Adipose tissue (tissue), 3 donors: ENCODE measurements at regions not wholly inside any gene's neighbourhood (a gene's known extent, or its start where the extent isn't known, plus 50 kb on each side); places are given as distances from the start of the nearest gene placed in this dataset.

Experiments
- H3K27ac ChIP-seq: one replicate; pipeline ENCODE4 v1.5.1; 2013; ENCODE audit warnings: low read depth, low read length
- WGBS, 3 donors: extraction: QIAGEN DNeasy Blood & Tissue Kit; methylation state at CpG; one replicate each; pipeline ENCODE4 v1.1.7; 2013; 5-methylcytosine and 5-hydroxymethylcytosine counted together
- donor health status: healthy with polysubstance abuse.
- donor health status: Bipolar disorder and iron deficiency.
- donor health status: healthy.

- WGBS, 3 donors = 84 to 90% (median 85%) methylated on average over 9 of the region's 9 CpGs
- no peak overlapping the region for H3K27ac ChIP-seq
Measured at GRCh38 chr22:27627444-27627833, 174.1 kb downstream of the MN1 start.

DNA sequence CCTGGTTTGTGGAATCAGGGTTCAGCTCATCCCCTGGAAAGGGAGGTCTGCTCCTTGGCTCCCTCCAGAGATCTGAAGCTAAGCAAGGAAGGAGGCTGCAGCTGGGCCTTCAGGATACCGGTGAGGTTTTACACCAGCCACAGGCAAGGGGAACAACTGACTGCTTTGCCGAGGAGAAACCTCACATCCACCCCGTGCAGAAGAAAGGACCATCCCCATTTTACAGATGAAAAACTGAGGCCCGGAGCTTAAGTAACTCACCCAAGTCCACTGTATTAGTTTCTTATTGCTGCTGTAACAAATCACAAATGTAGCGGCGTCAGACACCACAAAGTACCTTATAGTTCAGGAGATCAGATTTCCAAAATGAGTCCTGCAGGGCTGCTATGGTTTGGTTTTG, 173.7 kb downstream of the MN1 start:
- WGBS, 3 donors = 75 to 82% (median 77%) methylated on average over 6 of the region's 6 CpGs
- no peak overlapping the region for H3K27ac ChIP-seq

GRCh38 chr22:27628341-27628740, 173.2 kb downstream of the MN1 start:
- WGBS, 3 donors = 82 to 87% (median 82%) methylated on average over 8 of the region's 8 CpGs
- H3K27ac ChIP-seq = no peak overlapping the region

DNA sequence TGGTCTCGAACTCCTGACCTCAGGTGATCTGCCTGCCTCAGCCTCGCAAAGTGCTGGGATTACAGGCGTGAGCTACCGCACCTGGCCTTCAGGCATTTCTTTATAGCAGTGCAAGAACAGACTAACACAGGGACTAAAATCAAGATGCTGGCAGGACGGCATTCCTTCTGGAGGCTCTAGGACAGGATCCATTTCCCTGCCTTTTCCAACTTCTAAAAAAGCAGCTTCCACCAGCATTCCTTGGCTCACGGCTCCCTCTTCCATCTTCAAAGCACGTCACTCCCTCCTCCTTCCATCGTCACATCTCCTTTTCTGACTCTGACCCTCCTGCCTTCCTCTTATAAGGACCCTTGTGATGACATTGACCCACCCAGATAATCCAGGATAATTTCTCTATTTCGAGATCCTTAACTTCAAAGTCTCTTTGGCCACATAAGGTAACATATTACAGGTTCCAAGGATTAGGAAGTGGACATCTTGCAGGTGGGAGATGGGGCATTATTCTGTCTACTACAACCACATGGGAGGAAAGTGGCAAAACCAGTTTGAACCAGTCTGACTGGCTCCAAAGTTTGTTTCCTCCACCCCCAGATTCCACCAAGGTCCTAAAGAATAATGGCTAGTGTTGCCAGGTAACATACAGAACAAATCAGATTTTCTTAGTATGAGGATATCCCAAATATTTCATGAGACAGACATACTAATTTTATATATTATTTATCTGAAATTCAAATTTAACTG, 172.5 kb downstream of the MN1 start:
- H3K27ac ChIP-seq = no peak overlapping the region
- WGBS, 3 donors = 90 to 91% (median 90%) methylated on average over 9 of the region's 9 CpGs

- H3K27ac ChIP-seq = no peak overlapping the region
- WGBS, 3 donors = 64 to 85% (median 82%) methylated on average over 18 to 19 of the region's 19 CpGs
Measured at GRCh38 chr22:27629908-27630673, 171.5 kb downstream of the MN1 start.

DNA sequence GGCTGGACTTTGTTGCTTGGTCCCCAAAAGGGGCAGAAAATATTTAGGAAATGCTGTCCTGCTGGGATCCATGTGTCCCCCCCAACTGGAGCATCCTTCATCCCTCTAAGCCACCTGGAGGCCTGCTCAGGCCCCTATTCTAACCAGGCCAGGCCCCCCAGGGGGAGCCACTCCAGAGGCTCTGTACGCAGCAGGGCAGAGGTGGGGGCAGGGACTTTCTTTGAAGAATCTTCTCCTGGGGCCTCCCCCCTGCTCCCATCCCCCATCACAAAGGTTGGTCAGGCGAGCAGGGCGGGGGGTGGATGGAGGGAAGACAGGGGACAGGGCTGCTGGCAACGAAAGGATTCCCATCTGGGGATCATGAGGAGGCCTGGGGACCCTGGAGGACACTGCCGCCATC, 170.8 kb downstream of the MN1 start:
- no peak overlapping the region for H3K27ac ChIP-seq
- 84 to 94% (median 90%) methylated on average over 5 of the region's 5 CpGs for WGBS, 3 donors

DNA sequence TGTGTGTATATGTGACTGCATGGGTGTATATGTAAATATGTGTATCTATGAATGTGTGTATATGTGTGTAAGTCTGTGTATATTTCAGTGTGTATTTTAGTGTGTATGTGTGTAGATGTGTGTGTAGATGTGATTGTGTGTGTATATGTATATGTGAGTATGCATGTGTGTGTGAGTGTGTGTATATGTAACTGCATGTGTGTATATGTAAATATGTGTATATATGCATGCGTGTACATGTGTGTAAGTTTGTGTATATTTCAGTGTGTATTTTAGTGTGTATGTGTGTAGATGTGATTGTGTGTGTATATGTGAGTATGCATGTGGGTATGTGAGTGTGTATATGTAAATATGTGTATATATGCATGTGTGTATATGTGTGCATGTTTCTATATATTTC, 169.9 kb downstream of the MN1 start:
- no peak overlapping the region for H3K27ac ChIP-seq
- WGBS, 3 donors = 94 to 100% (median 99%) methylated on average over 1 of the region's 1 CpG

DNA sequence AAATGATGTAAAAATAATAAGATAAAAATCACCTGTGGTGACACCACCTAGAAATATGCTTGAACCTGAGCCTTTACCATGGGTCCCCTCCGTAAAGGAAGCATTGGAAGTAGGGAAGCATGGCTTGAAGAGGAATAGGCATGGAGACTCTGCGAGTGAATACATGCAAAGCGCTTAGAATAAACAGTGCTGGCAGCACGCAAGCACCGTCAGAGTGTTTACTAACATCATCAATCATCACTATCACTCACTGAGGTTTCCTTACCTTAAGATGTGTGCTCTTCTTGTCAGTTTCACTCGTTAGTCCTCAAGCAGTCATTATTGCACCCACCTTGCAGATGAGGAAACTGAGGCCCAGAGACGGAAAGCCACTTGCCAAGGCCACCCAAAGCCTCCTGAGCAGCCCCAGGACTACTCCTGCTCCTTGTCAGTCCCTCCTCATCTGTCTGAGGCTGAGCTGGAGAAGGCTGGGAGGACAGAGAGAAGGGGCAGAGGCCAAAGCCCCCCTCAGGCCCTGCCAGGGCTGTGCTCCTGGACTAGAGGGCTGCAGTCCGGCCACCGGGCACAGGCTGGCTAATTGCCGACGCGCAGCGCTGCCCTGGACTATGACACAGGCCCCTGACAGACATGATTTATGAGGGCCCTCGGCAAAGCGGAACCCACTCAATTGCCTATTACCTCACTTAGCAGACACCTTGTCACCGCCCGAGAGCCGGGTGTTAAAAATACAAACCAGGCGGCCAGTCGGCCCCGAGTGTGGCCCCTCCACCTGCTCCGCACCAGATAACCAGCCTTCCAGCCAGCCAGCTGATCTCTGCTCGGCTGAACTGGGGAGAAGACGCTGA, 168.9 kb downstream of the MN1 start:
- H3K27ac ChIP-seq = no peak overlapping the region
- 28 to 51% (median 42%) methylated on average over 24 of the region's 24 CpGs for WGBS, 3 donors

DNA sequence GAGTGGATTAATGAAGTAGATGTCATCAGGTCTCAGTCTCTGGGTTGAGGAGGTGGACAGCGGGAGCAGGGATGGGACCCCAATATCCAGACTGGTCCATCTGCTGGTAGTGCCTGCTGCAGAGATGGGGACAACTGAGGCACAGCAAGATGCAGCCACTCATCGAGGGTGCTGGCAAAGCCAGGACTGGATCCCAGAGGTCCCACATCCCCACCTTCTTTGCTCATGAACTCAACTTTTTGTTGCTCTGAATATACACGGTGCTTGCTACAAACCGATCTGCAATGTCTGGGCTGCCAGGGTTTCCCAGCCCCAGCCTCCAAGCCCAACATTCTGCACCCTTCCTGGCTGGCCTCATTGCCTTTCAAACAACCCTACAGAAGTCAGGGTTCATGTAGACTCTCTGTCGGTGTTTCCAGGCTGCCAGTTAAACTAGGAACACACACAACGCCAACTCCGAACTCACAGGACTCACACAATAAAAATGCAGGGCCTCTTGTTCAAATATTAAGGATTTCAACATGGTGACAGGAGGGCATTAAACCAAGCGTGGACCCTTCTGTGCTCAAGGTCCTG, 168.2 kb downstream of the MN1 start:
- 63 to 69% (median 69%) methylated on average over 8 of the region's 8 CpGs for WGBS, 3 donors

DNA sequence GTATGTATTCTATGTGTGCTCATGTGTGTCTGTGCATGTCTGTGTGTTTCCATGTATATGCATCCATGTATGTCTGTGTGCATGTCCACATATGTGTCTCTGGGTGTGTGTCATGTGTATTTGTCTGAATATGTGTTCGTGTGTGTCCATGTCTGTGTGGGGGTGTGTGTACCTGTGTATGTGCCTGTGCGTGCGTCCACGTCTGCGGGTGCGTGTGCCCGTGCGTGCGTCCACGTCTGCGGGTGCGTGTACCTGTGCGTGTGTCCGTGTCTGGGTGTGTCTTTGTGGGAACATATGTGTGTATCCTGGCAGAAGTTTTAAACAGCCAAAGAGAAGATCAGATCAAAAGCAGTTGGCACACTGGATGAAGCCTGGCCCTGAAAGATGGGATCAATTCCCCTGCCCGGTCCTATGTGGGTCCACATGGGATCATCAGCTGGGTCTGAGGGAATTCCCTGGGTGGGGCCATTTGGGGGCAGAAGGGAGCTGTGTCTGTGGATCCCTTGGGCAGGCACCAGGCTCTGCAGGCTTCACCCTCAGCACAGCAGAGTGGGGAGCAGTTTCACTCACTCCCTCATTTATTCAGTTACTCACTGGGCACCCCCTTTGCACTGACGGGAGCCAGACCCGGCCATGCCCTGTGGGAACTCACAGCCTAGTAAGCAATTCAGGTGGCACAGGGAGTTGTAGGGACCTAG, 167.4 kb downstream of the MN1 start:
- no peak overlapping the region for H3K27ac ChIP-seq
- 87 to 91% (median 89%) methylated on average over 17 of the region's 17 CpGs for WGBS, 3 donors

More for the DNA sequence above, 168.2 kb downstream of the MN1 start:
- no peak overlapping the region for H3K27ac ChIP-seq

- WGBS, 3 donors = 81 to 89% (median 86%) methylated on average over 2 of the region's 2 CpGs
Measured at GRCh38 chr22:27635435-27635834, 166.1 kb downstream of the MN1 start.

DNA sequence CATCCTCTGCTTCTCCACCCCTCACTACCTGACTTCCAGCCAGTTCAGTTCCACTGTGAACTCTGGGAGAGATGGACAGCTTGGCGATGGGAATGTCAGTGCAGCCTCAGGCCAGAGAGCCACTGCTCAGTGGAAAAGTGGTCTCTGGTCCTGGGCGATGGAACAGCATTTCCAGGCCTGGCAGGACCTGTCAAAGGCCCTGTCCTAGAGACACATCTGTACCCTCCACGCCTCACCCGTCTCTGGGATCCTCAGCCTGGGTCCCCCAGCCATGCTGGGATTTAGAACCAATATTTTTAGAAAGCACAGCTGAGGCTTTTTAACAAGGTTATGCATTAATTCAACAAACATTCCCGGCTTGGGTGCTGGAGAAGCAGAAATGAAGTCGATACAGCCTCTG, 165.7 kb downstream of the MN1 start:
- no peak overlapping the region for H3K27ac ChIP-seq
- WGBS, 3 donors = 81 to 91% (median 84%) methylated on average over 6 of the region's 6 CpGs

More at GRCh38 chr22:27635435-27635834, 166.1 kb downstream of the MN1 start:
- no peak overlapping the region for H3K27ac ChIP-seq

DNA sequence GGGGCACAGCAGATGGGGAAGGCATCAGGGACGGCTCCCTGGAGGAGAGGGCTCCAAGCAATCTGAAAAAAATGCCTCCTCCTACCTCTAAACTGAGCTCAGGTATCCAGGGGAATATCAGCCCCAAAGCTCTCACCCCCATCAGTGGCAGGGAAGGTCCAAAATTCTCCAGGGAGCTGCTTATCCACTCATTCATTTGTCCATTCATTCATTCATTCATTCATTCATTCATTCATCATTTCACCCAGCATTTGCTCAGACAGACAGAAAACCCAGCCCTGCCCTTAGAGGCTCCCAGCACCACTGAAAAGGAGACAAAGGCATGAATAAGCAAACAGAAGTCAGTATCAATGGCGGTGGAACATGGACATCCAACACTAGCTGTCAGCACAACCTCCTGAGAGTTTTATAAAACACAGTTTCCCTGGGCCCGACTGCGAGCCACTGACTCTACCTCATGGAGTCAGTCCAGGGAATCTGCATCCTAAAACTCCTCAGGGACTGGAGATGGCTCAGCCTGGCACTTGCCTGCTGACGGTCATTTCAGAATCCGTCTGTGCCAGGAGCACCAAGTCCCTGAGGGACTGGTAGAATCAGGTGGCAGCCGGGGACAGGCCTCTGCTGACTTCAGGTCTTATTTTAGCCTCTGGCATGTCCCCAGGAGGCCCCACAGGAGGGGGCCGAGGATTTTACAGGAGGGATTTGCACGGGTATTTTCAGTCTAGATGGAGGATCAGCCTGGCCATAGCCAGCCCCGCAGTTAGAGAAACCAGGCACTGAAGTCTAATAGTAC, 164.6 kb downstream of the MN1 start:
- H3K27ac ChIP-seq = no peak overlapping the region
- WGBS, 3 donors = 75 to 76% (median 76%) methylated on average over 10 of the region's 10 CpGs

GRCh38 chr22:27637604-27638003, 164.0 kb downstream of the MN1 start:
- no peak overlapping the region for H3K27ac ChIP-seq
- WGBS, 3 donors = 41 to 81% (median 77%) methylated on average over 3 of the region's 3 CpGs

DNA sequence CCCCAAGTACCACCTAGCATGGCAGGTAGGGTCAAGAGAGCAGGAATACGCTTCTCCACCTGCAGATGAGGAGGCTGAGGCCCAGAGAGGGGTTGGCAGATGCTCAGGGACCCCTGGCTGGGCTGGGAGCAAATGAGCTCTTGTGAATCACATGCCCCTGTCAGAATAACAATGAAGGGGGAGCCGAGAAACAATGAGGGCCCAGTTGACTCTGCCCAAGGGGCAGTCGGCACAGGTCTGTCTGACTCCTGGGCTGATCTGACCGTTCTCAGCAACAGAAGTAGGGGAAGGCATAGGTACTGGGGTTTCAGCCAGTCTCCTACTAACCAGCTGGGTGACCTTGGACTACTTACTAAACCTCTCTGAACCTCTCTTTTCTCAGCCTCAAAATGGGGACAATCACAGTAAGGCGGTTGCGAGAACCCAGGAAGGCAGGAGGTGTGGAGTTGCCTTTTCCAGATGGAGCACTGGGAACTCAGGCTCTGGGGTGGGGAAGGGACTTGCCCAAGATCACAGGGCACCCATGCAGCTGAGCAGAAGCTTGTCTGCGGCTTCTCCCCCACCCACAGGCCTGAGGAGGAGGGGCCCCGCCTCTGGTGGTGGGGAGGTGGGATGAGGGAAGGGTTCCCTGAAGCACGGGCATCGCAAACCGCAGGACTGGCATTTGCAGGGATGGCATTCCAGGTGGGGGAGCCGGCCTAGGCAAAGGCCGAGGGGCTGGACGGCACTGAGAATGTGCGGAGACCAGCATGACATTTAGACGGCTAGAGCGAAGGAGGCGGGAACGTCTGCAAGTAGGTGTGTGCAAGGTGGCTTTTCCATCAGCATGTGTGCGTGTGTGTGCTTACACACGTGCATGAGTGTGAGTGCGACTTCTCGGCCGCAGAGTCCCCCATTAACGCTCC, 163.0 kb downstream of the MN1 start:
- H3K27ac ChIP-seq = no peak overlapping the region
- WGBS, 3 donors = 83 to 85% (median 84%) methylated on average over 25 of the region's 25 CpGs

- no peak overlapping the region for H3K27ac ChIP-seq
- 60 to 67% (median 64%) methylated on average over 19 of the region's 19 CpGs for WGBS, 3 donors
Measured at GRCh38 chr22:27639248-27640086, 162.1 kb downstream of the MN1 start.
